ENCODE measurements at regions not wholly inside any gene's neighbourhood (a gene's known extent, or its start where the extent isn't known, plus 50 kb on each side); places are given as distances from the start of the nearest gene placed in this dataset.

DNA sequence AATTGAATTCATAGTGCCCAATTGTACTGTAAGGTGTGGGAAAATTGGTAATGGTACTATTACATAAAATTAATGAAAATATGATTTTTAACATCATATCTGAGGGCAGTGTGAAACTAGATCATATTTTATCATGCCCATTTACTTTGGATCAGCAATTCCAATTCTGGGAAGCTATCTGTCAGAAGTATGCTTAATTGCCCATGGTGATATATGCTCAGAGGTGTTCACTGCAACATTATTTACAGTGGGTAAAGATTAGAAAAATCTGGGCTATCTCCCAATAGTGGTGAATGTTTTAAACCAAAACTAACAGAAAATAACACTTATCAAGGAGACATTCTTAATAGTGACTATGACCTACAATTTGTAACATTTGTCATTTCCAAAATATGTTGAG, 1260.0 kb downstream of the BRINP3 start:
- TF ChIP-seq, protein P1, sequence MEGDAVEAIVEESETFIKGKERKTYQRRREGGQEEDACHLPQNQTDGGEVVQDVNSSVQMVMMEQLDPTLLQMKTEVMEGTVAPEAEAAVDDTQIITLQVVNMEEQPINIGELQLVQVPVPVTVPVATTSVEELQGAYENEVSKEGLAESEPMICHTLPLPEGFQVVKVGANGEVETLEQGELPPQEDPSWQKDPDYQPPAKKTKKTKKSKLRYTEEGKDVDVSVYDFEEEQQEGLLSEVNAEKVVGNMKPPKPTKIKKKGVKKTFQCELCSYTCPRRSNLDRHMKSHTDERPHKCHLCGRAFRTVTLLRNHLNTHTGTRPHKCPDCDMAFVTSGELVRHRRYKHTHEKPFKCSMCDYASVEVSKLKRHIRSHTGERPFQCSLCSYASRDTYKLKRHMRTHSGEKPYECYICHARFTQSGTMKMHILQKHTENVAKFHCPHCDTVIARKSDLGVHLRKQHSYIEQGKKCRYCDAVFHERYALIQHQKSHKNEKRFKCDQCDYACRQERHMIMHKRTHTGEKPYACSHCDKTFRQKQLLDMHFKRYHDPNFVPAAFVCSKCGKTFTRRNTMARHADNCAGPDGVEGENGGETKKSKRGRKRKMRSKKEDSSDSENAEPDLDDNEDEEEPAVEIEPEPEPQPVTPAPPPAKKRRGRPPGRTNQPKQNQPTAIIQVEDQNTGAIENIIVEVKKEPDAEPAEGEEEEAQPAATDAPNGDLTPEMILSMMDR (IDR thresholded peaks at IDR 0.05; ENCODE audit: low read length), result no peak
- TF ChIP-seq EZH2 (optimal IDR thresholded peaks at IDR 0.05; ENCODE audit: low read depth, low read length), result no peak
- no peak for TF ChIP-seq EZH2phosphoT487 (IDR thresholded peaks at IDR 0.05; ENCODE audit: low read length)

All from MM.1S (cell line).